ENCODE measurements at regions not wholly inside any gene's neighbourhood (a gene's known extent, or its start where the extent isn't known, plus 50 kb on each side); places are given as distances from the start of the nearest gene placed in this dataset.

DNA sequence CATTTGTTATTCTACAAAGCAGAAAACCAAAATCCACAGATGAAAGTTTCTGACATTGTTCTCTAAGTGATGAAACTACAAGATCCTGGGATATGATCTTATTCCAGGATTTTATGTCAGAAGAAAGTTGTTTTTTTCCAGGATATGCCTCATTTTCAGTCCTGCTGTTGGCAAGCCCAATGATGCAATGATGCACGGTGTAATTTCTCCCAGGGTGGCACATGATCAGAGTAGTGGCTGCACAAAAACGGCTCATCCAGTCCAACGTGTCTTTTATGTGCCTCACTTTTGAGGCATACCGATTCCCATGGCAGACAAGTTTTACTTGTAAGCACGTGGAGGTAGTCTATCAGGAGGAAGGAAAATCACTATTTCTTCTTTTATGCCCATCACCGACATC, 302.3 kb upstream of the JAG1 start:
- TF ChIP-seq, protein P1, sequence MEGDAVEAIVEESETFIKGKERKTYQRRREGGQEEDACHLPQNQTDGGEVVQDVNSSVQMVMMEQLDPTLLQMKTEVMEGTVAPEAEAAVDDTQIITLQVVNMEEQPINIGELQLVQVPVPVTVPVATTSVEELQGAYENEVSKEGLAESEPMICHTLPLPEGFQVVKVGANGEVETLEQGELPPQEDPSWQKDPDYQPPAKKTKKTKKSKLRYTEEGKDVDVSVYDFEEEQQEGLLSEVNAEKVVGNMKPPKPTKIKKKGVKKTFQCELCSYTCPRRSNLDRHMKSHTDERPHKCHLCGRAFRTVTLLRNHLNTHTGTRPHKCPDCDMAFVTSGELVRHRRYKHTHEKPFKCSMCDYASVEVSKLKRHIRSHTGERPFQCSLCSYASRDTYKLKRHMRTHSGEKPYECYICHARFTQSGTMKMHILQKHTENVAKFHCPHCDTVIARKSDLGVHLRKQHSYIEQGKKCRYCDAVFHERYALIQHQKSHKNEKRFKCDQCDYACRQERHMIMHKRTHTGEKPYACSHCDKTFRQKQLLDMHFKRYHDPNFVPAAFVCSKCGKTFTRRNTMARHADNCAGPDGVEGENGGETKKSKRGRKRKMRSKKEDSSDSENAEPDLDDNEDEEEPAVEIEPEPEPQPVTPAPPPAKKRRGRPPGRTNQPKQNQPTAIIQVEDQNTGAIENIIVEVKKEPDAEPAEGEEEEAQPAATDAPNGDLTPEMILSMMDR (IDR thresholded peaks at IDR 0.05): no peak
- TF ChIP-seq POLR2A (IDR thresholded peaks at IDR 0.05; ENCODE audit: low read depth): no peak
- TF ChIP-seq EP300 (IDR thresholded peaks at IDR 0.05): no peak
